Pancreas (tissue), 10 donors: ENCODE measurements at regions not wholly inside any gene's neighbourhood (a gene's known extent, or its start where the extent isn't known, plus 50 kb on each side); places are given as distances from the start of the nearest gene placed in this dataset.

Experiments
- ATAC-seq, 4 donors: fragments of 200-7000 bp; cut with Tn5 transposase; one replicate each; pipeline versions ENCODE4 v1.8.0 to v1.9.1; 2020; ENCODE audit warnings: mild to moderate bottlenecking in 4 of 4, moderate library complexity in 4 of 4
- DNase-seq, 6 donors: peaks; one replicate each; pipeline ENCODE4 v3.0.0-alpha.2; 2020
- FAIRE-seq: peaks from 2 replicates; lab custom pipeline; 2012; peaks lifted over from hg19 to GRCh38; lab: Jason Lieb, UNC
- H3K27ac ChIP-seq, 4 donors: fragments of 200-600 bp; sonication (generic); 1 replicate in 3 of 4; 2 replicates in 1 of 4; pipeline versions ENCODE4 v1.5.0 to v1.8.0; 2020
- H3K27me3 ChIP-seq, 4 donors: fragments of 200-600 bp; one replicate each; pipeline ENCODE4 v1.8.0; 2021
- H3K36me3 ChIP-seq, 3 donors: fragments of 200-600 bp; sonication (generic) in 1 of 3; one replicate each; pipeline versions ENCODE4 v1.5.0 to v1.8.0; 2020 to 2021
- H3K4me1 ChIP-seq, 3 donors: fragments of 200-600 bp; one replicate each; pipeline ENCODE4 v1.8.0; 2021
- H3K4me3 ChIP-seq, 4 donors: fragments of 200-600 bp; sonication (generic) in 2 of 4; one replicate each; pipeline versions ENCODE4 v1.5.0 to v1.8.0; 2020 to 2021
- H3K9me3 ChIP-seq, 4 donors: fragments of 200-600 bp; one replicate each; pipeline ENCODE4 v1.8.0; 2021
- CTCF ChIP-seq, 4 donors: fragments of 200-600 bp; sonication (generic) in 3 of 4; IDR thresholded peaks; one replicate each; pipeline versions ENCODE4 v1.5.0 to v1.8.0; 2021; ENCODE audit warnings: antibody characterized with exemption in 4 of 4
- WGBS, 2 donors: extraction: QIAGEN DNeasy Blood & Tissue Kit; methylation state at CpG; one replicate each; pipeline ENCODE4 v1.1.7; 2013; 5-methylcytosine and 5-hydroxymethylcytosine counted together
- intact Hi-C, 3 donors: fragments of 100-400 bp; cut with DNase I; formaldehyde crosslinking; loops; one replicate each; pipeline versions ENCODE4 v1.11.1 to v1.14.2; 2022
- donor health status: healthy with polysubstance abuse.
- donor health status: DM: no; HTN: no; CAD: no; lungs with moderate emphysema.
- donor health status: DM: no; HTN: no; CAD: no.
- donor health status: control.
- donor health status: control.
- donor health status: Bipolar disorder and iron deficiency.
- donor health status: DM: yes; HTN: yes; CAD: no.
- donor health status: DM: no; HTN: no; CAD: no.
- donor health status: DM: no; HTN: no; CAD: no.
- donor health status: DM: yes; HTN: yes; CAD: no.

GRCh38 chr11:116384407-116384806 lies 388.4 kb downstream of the BUD13 start:
- Histone ChIP-seq H3K4me1 (no peaks in the 10 kb centered on the region), H3K27me3 (peaks cover 0 to 5% (median 0%) of the 10 kb centered on the region in 4 donors), H3K36me3 (no peaks in the 10 kb centered on the region), H3K9me3 (no peaks in the 10 kb centered on the region), H3K4me3 (no peak overlapping the region), H3K27ac (no peak overlapping the region)
- no peak for ATAC-seq
- 66 to 68% methylated on average over 5 of the region's 5 CpGs for WGBS, 2 donors
- no peak for DNase-seq
- no peak for TF ChIP-seq CTCF (IDR thresholded peaks at IDR 0.05)
- intact Hi-C loops = no loop called here
- FAIRE-seq = no peak

GRCh38 chr11:116379185-116379828 lies 393.5 kb downstream of the BUD13 start:
- peak in 2 of 4 donors; percentile 46 to 56 for ATAC-seq
- 37 to 39% methylated on average over 7 of the region's 7 CpGs for WGBS, 2 donors

GRCh38 chr11:116376547-116376946 lies 396.2 kb downstream of the BUD13 start:
- TF ChIP-seq CTCF (IDR thresholded peaks at IDR 0.05) = no peak
- H3K36me3 ChIP-seq = no peaks in the 10 kb centered on the region
- ATAC-seq (no peak), DNase-seq (no peak), FAIRE-seq (no peak)
- H3K27ac ChIP-seq = no peak overlapping the region
- peaks cover 0 to 9% (median 0%) of the 10 kb centered on the region in 4 donors for H3K27me3 ChIP-seq
- no peak overlapping the region for H3K4me3 ChIP-seq
- intact Hi-C loops = no loop called here
- H3K9me3 ChIP-seq = no peaks in the 10 kb centered on the region
- H3K4me1 ChIP-seq = no peaks in the 10 kb centered on the region
- 19 to 44% methylated on average over 1 of the region's 1 CpG for WGBS, 2 donors

More at GRCh38 chr11:116379185-116379828, 393.5 kb downstream of the BUD13 start:
- Histone ChIP-seq H3K36me3 (no peaks in the 10 kb centered on the region), H3K27ac (no peak overlapping the region), H3K9me3 (no peaks in the 10 kb centered on the region), H3K4me3 (no peak overlapping the region), H3K4me1 (no peaks in the 10 kb centered on the region), H3K27me3 (peaks cover 0 to 9% (median 0%) of the 10 kb centered on the region in 4 donors)
- intact Hi-C loops = no loop called here
- TF ChIP-seq CTCF (IDR thresholded peaks at IDR 0.05) = no peak
- peak in 3 of 6 donors; percentile 4 to 75 (median 33) for DNase-seq
- FAIRE-seq = no peak

- ATAC-seq (no peak), FAIRE-seq (no peak), DNase-seq (no peak)
- intact Hi-C loops = no loop called here
- no peaks in the 10 kb centered on the region for H3K9me3 ChIP-seq
- H3K4me3 ChIP-seq = no peak overlapping the region
- no peak overlapping the region for H3K27ac ChIP-seq
- peaks cover 0 to 5% (median 0%) of the 10 kb centered on the region in 4 donors for H3K27me3 ChIP-seq
- TF ChIP-seq CTCF (IDR thresholded peaks at IDR 0.05) = no peak
- 70 to 81% methylated on average over 1 of the region's 1 CpG for WGBS, 2 donors
- H3K4me1 ChIP-seq = no peaks in the 10 kb centered on the region
- no peaks in the 10 kb centered on the region for H3K36me3 ChIP-seq
Observed at GRCh38 chr11:116376054-116376453, 396.7 kb downstream of the BUD13 start.

- no peak for FAIRE-seq
- DNase-seq = no peak
- H3K27me3 ChIP-seq = peaks cover 0 to 5% (median 0%) of the 10 kb centered on the region in 4 donors
- no peaks in the 10 kb centered on the region for H3K4me1 ChIP-seq
- 80 to 89% methylated on average over 1 of the region's 1 CpG for WGBS, 2 donors
- intact Hi-C loops = no loop called here
- H3K27ac ChIP-seq = no peak overlapping the region
- no peak for TF ChIP-seq CTCF (IDR thresholded peaks at IDR 0.05)
- H3K9me3 ChIP-seq = no peaks in the 10 kb centered on the region
- ATAC-seq = no peak
- H3K36me3 ChIP-seq = no peaks in the 10 kb centered on the region
- H3K4me3 ChIP-seq = no peak overlapping the region
Observed at GRCh38 chr11:116375221-116375620, 397.6 kb downstream of the BUD13 start.
